ENCODE measurements at regions not wholly inside any gene's neighbourhood (a gene's known extent, or its start where the extent isn't known, plus 50 kb on each side); places are given as distances from the start of the nearest gene placed in this dataset.

GRCh38 chr10:57221674-57222073 is 860.6 kb upstream of the ZWINT start:
- H3K4me3 ChIP-seq (ENCODE audit: low read depth, low read length) = no peak overlapping the region
- no peak for DNase-seq (ENCODE audit: low read depth)
- no peak for TF ChIP-seq CTCF (conservative IDR thresholded peaks at IDR 0.05; ENCODE audit: low read depth, low read length)

- DNase-seq (ENCODE audit: low read depth) = no peak
- no peak overlapping the region for H3K4me3 ChIP-seq (ENCODE audit: low read depth, low read length)
- TF ChIP-seq CTCF (conservative IDR thresholded peaks at IDR 0.05; ENCODE audit: low read depth, low read length) = no peak
Observed at GRCh38 chr10:57218382-57218781, 857.3 kb upstream of the ZWINT start.

GRCh38 chr10:57202356-57202755 is 841.3 kb upstream of the ZWINT start:
- no peak for TF ChIP-seq CTCF (conservative IDR thresholded peaks at IDR 0.05; ENCODE audit: low read depth, low read length)
- no peak for DNase-seq (ENCODE audit: low read depth)
- no peak overlapping the region for H3K4me3 ChIP-seq (ENCODE audit: low read depth, low read length)

GRCh38 chr10:57188846-57189245 is 827.8 kb upstream of the ZWINT start:
- TF ChIP-seq CTCF (conservative IDR thresholded peaks at IDR 0.05; ENCODE audit: low read depth, low read length) = no peak
- no peak for DNase-seq (ENCODE audit: low read depth)
- no peak overlapping the region for H3K4me3 ChIP-seq (ENCODE audit: low read depth, low read length)

GRCh38 chr10:57186201-57186600 is 825.1 kb upstream of the ZWINT start:
- H3K4me3 ChIP-seq (ENCODE audit: low read depth, low read length) = no peak overlapping the region
- TF ChIP-seq CTCF (conservative IDR thresholded peaks at IDR 0.05; ENCODE audit: low read depth, low read length) = no peak
- no peak for DNase-seq (ENCODE audit: low read depth)

GRCh38 chr10:57169597-57169996 is 808.5 kb upstream of the ZWINT start:
- no peak overlapping the region for H3K4me3 ChIP-seq (ENCODE audit: low read depth, low read length)
- TF ChIP-seq CTCF (conservative IDR thresholded peaks at IDR 0.05; ENCODE audit: low read depth, low read length) = no peak
- no peak for DNase-seq (ENCODE audit: low read depth)

GRCh38 chr10:57168611-57169240 is 807.7 kb upstream of the ZWINT start:
- no peak for DNase-seq (ENCODE audit: low read depth)
- TF ChIP-seq CTCF (conservative IDR thresholded peaks at IDR 0.05; ENCODE audit: low read depth, low read length) = no peak
- no peak overlapping the region for H3K4me3 ChIP-seq (ENCODE audit: low read depth, low read length)

All from choroid plexus epithelial cell (primary cell).